Esophagus muscularis mucosa (tissue), 4 donors: ENCODE measurements at regions not wholly inside any gene's neighbourhood (a gene's known extent, or its start where the extent isn't known, plus 50 kb on each side); places are given as distances from the start of the nearest gene placed in this dataset.

Experiments
- DNase-seq: peaks from one replicate; pipeline ENCODE4 v3.0.0-alpha.2; 2017; ENCODE audit errors: extremely low spot score
- H3K27ac ChIP-seq, 4 donors: fragments of 200-600 bp; sonication (generic); replicated peaks in 1 of 4; 1 replicate in 3 of 4; 2 replicates in 1 of 4; pipeline ENCODE4 v1.5.1; 2016 to 2019; ENCODE audit warnings: mild to moderate bottlenecking in 1 of 4
- H3K27me3 ChIP-seq, 4 donors: fragments of 200-600 bp; sonication (generic); one replicate each; pipeline versions ENCODE4 v1.5.1 to v1.6.0; 2016 to 2019
- H3K36me3 ChIP-seq, 4 donors: fragments of 200-600 bp; sonication (generic); one replicate each; pipeline ENCODE4 v1.5.1; 2016 to 2019
- H3K4me1 ChIP-seq, 4 donors: fragments of 200-600 bp; sonication (generic); one replicate each; pipeline ENCODE4 v1.5.1; 2016 to 2019
- H3K4me3 ChIP-seq, 4 donors: fragments of 200-600 bp; sonication (generic); 1 replicate in 2 of 4; 2 replicates in 2 of 4; pipeline ENCODE4 v1.5.1; 2016 to 2019; ENCODE audit warnings: mild to moderate bottlenecking in 4 of 4, moderate library complexity in 1 of 4
- H3K9me3 ChIP-seq, 4 donors: fragments of 200-600 bp; sonication (generic); 1 replicate in 3 of 4; 2 replicates in 1 of 4; pipeline ENCODE4 v1.5.1; 2016 to 2019
- CTCF ChIP-seq, 3 experiments: fragments of 200-600 bp in 2 of 3; fragments of 450-650 bp in 1 of 3; sonication (generic) in 2 of 3; IDR thresholded peaks; one replicate each; pipeline ENCODE4 v1.5.1; 2017 to 2019; ENCODE audit warnings: antibody characterized with exemption in 3 of 3, mild to moderate bottlenecking in 2 of 3, moderate library complexity in 1 of 3
- EP300 ChIP-seq: sonication (generic); formaldehyde crosslinking; IDR thresholded peaks from one replicate; pipeline ENCODE4 v1.6.1; 2017; ENCODE audit warnings: antibody characterized with exemption
- POLR2A ChIP-seq: fragments of 450-650 bp; IDR thresholded peaks from one replicate; pipeline ENCODE4 v1.6.1; 2017; ENCODE audit warnings: antibody characterized with exemption, moderate library complexity, mild to moderate bottlenecking, low read depth
- POLR2AphosphoS5 ChIP-seq, 2 donors: sonication (generic); formaldehyde crosslinking; IDR thresholded peaks; one replicate each; pipeline ENCODE4 v1.6.1; 2017; ENCODE audit warnings: antibody characterized with exemption in 2 of 2
- WGBS: methylation state at CpG from one replicate; pipeline ENCODE4 v1.1.5; 2018; 5-methylcytosine and 5-hydroxymethylcytosine counted together
- intact Hi-C: fragments of 100-400 bp; cut with DNase I; formaldehyde crosslinking; loops from one replicate; pipeline ENCODE4 v1.15.1; 2023

DNA sequence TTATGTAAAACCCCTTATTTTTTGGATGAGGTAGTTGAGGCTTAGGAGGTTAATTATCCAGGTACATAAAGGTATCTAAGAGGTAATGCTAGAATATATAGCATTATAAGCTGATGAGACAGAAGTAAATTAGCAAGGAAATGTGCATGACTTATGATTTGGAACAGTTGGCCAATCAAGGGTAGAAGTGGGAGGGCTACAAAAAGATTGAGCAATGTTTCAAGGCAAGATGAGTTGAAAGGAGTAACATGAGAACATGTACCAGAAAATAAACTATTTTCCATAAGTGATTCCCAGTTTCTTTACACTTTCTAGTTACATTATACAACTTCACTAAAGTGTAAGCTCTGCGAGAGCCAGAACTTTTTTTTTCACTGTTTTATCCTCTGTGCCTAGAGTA is 290.9 kb downstream of the LRIG3 start:
- no peaks in the 10 kb centered on the region for H3K4me1 ChIP-seq
- TF ChIP-seq EP300 (no peak), CTCF (IDR thresholded peaks at IDR 0.05) (no peak), POLR2AphosphoS5 (IDR thresholded peaks at IDR 0.05) (no peak), POLR2A (no peak)
- peaks cover 0 to 18% (median 14%) of the 10 kb centered on the region in 4 donors for H3K9me3 ChIP-seq
- WGBS, result 86% methylated on average over 1 of the region's 1 CpG
- no peak for DNase-seq
- H3K27me3 ChIP-seq, result no peaks in the 10 kb centered on the region
- no peaks in the 10 kb centered on the region for H3K36me3 ChIP-seq
- no peak overlapping the region for H3K27ac ChIP-seq
- intact Hi-C loops, result no loop called here
- H3K4me3 ChIP-seq, result no peak overlapping the region

- Histone ChIP-seq H3K36me3 (no peaks in the 10 kb centered on the region), H3K27me3 (no peaks in the 10 kb centered on the region), H3K4me3 (no peak overlapping the region), H3K9me3 (peaks cover 0 to 24% (median 18%) of the 10 kb centered on the region in 4 donors), H3K27ac (no peak overlapping the region), H3K4me1 (no peaks in the 10 kb centered on the region)
- intact Hi-C loops, result no loop called here
- DNase-seq, result no peak
- no peak for TF ChIP-seq CTCF (IDR thresholded peaks at IDR 0.05)
- TF ChIP-seq POLR2AphosphoS5 (IDR thresholded peaks at IDR 0.05), result no peak
- no peak for TF ChIP-seq EP300
- TF ChIP-seq POLR2A, result no peak
Measured at GRCh38 chr12:58633479-58633878, 286.8 kb downstream of the LRIG3 start.

- Histone ChIP-seq H3K4me1 (peaks cover 0 to 18% (median 12%) of the 10 kb centered on the region in 4 donors), H3K27ac (peak overlapping the region in 2 of 4 donors; percentile 22 to 47)
Measured at GRCh38 chr12:58639318-58639934, 280.9 kb downstream of the LRIG3 start.

DNA sequence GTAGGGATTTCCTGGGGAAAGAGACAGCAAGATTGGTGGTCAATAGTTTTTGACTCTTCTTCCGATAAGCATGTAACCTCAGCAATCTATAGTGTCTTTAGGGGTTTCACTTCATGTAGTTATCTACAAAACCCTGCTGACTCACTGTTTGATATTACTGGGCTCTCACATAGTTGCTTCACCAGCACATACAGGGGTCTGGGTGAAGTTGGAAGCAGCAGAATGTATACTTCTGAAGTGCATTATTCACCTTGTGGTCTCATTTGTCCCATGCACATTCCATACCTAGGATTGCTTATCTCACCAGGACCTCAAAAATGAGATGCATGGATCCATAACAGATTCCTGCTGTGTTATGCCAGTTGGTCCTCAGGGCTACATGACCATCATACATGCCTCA is 280.0 kb downstream of the LRIG3 start:
- Histone ChIP-seq H3K27ac (no peak overlapping the region), H3K27me3 (no peaks in the 10 kb centered on the region), H3K9me3 (peaks cover 0 to 8% (median 3%) of the 10 kb centered on the region in 4 donors), H3K4me3 (no peak overlapping the region), H3K4me1 (peaks cover 0 to 18% (median 12%) of the 10 kb centered on the region in 4 donors), H3K36me3 (no peaks in the 10 kb centered on the region)
- TF ChIP-seq POLR2A (no peak), CTCF (IDR thresholded peaks at IDR 0.05) (no peak), POLR2AphosphoS5 (IDR thresholded peaks at IDR 0.05) (no peak), EP300 (no peak)
- intact Hi-C loops, result no loop called here
- no peak for DNase-seq
- 100% methylated on average over 1 of the region's 1 CpG for WGBS

More at GRCh38 chr12:58639318-58639934, 280.9 kb downstream of the LRIG3 start:
- 26% methylated on average over 4 of the region's 4 CpGs for WGBS
- Histone ChIP-seq H3K27me3 (no peaks in the 10 kb centered on the region), H3K36me3 (no peaks in the 10 kb centered on the region), H3K4me3 (no peak overlapping the region), H3K9me3 (peaks cover 0 to 9% (median 3%) of the 10 kb centered on the region in 4 donors)
- DNase-seq, result no peak
- TF ChIP-seq EP300 (no peak), CTCF (IDR thresholded peaks at IDR 0.05) (no peak), POLR2A (no peak), POLR2AphosphoS5 (IDR thresholded peaks at IDR 0.05) (no peak)
- intact Hi-C loops, result no loop called here

GRCh38 chr12:58645946-58646345 is 274.4 kb downstream of the LRIG3 start:
- TF ChIP-seq POLR2AphosphoS5 (IDR thresholded peaks at IDR 0.05) (no peak), CTCF (IDR thresholded peaks at IDR 0.05) (no peak), EP300 (no peak), POLR2A (no peak)
- no peak for DNase-seq
- no peaks in the 10 kb centered on the region for H3K4me1 ChIP-seq

More at GRCh38 chr12:58645946-58646345, 274.4 kb downstream of the LRIG3 start:
- Histone ChIP-seq H3K27ac (no peak overlapping the region), H3K27me3 (no peaks in the 10 kb centered on the region), H3K36me3 (no peaks in the 10 kb centered on the region), H3K4me3 (no peak overlapping the region), H3K9me3 (no peaks in the 10 kb centered on the region)
- WGBS, result 82% methylated on average over 2 of the region's 2 CpGs
- intact Hi-C loops, result no loop called here
